Fibroblast of the aortic adventitia (primary cell): ENCODE measurements at regions not wholly inside any gene's neighbourhood (a gene's known extent, or its start where the extent isn't known, plus 50 kb on each side); places are given as distances from the start of the nearest gene placed in this dataset.
A peak's percentile ranks its signal among the peaks of the same experiment; 100 is the strongest.

Source experiments
- DNase-seq: peaks from one replicate; pipeline ENCODE4 v3.0.0-alpha.2; 2010; ENCODE audit warnings: low read depth
- H3K4me3 ChIP-seq: 2 replicates; pipeline ENCODE4 v1.5.1; 2011; ENCODE audit warnings: low read depth, mild to moderate bottlenecking, control low read depth, low read length, moderate library complexity
- CTCF ChIP-seq: IDR thresholded peaks from 2 replicates; pipeline ENCODE4 v1.5.1; 2011; ENCODE audit warnings: mild to moderate bottlenecking, low read length, control low read depth, inconsistent platforms; ENCODE audit not compliant: insufficient read depth

- H3K4me3 ChIP-seq, result no peak overlapping the region
- peak; percentile 67 for DNase-seq
- no peak for TF ChIP-seq CTCF
These were observed 56.5 kb upstream of the ARHGAP32 start for GRCh38 chr11:129248618-129249017.

- no peak for TF ChIP-seq CTCF
These were observed 55.0 kb upstream of the ARHGAP32 start for GRCh38 chr11:129247135-129247534.

GRCh38 chr11:129242855-129243254 is 50.7 kb upstream of the ARHGAP32 start:
- no peak for TF ChIP-seq CTCF
- H3K4me3 ChIP-seq, result no peak overlapping the region
- DNase-seq, result no peak

More at GRCh38 chr11:129247135-129247534, 55.0 kb upstream of the ARHGAP32 start:
- no peak overlapping the region for H3K4me3 ChIP-seq
- peak; percentile 42 for DNase-seq
